Aorta (tissue), 5 donors: ENCODE measurements at regions not wholly inside any gene's neighbourhood (a gene's known extent, or its start where the extent isn't known, plus 50 kb on each side); places are given as distances from the start of the nearest gene placed in this dataset.
"Not testable (repeated sequence)": the region's sequence is repeated elsewhere in the genome, so short reads cannot be mapped to it uniquely, and the experiment has no call there.

Source experiments
- ATAC-seq: fragments of 200-7000 bp; cut with Tn5 transposase; one replicate; pipeline ENCODE4 v1.9.1; 2022; ENCODE audit warnings: moderate library complexity; ENCODE audit not compliant: low FRiP score
- DNase-seq, 2 donors: peaks; one replicate each; pipeline ENCODE4 v3.0.0-alpha.2; 2020
- H3K27ac ChIP-seq, 2 donors: one replicate each; pipeline ENCODE4 v1.5.1; 2013; ENCODE audit warnings: low read length in 2 of 2, mild to moderate bottlenecking in 2 of 2, moderate library complexity in 2 of 2, control low read depth in 1 of 2, inconsistent platforms in 1 of 2, low read depth in 1 of 2
- H3K27me3 ChIP-seq, 2 donors: one replicate each; pipeline ENCODE4 v1.6.1; 2013; ENCODE audit warnings: control low read depth in 1 of 2, low read length in 1 of 2, mild to moderate bottlenecking in 1 of 2, moderate library complexity in 1 of 2; ENCODE audit not compliant: insufficient read depth in 2 of 2, control insufficient read depth in 1 of 2
- H3K36me3 ChIP-seq, 2 donors: one replicate each; pipeline ENCODE4 v1.6.1; 2013; ENCODE audit warnings: control low read depth in 1 of 2, low read length in 1 of 2, mild to moderate bottlenecking in 1 of 2; ENCODE audit not compliant: insufficient read depth in 2 of 2, control insufficient read depth in 1 of 2
- H3K4me1 ChIP-seq, 2 donors: one replicate each; pipeline ENCODE4 v1.6.1; 2013; ENCODE audit warnings: low read length in 2 of 2, control low read depth in 1 of 2, mild to moderate bottlenecking in 1 of 2, moderate library complexity in 1 of 2; ENCODE audit not compliant: insufficient read depth in 2 of 2, control insufficient read depth in 1 of 2
- H3K4me3 ChIP-seq, 2 donors: one replicate each; pipeline ENCODE4 v1.5.1; 2013; ENCODE audit warnings: low read length in 2 of 2, control low read depth in 1 of 2, mild to moderate bottlenecking in 1 of 2
- H3K9me3 ChIP-seq: one replicate; pipeline ENCODE4 v1.6.1; 2013; ENCODE audit warnings: mild to moderate bottlenecking, low read length; ENCODE audit not compliant: control insufficient read depth
- WGBS, 2 donors: extraction: QIAGEN DNeasy Blood & Tissue Kit; methylation state at CpG; one replicate each; pipeline ENCODE4 v1.1.7; 2013; 5-methylcytosine and 5-hydroxymethylcytosine counted together
- intact Hi-C, 2 donors: fragments of 100-400 bp; cut with DNase I; formaldehyde crosslinking; loops; one replicate each; pipeline versions ENCODE4 v1.14.2 to v1.15.0; 2022
- donor health status: healthy with polysubstance abuse.
- donor health status: Bipolar disorder and iron deficiency.
- donor health status: DM: no; HTN: no; CAD: no.
- donor health status: DM: no; HTN: no; CAD: no.
- donor health status: DM: yes; HTN: yes; CAD: no.

DNA sequence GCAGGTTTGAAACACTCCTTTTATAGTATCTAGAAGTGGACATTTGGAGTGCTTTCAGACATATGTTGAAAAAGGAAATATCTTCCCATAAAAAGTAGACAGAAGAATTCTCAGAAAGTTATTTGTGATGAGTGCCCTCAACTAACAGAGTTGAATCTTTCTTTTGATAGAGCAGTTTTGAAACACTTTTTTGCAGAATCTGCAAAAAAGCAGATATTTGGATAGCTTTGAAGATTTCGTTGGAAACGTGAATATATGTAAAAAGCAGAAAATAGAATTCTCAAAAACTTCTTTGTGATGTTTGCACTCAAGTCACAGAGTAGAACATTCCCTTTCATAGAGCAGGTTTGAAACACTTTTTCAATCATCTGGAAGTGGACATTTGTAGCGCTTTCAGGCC, 676.4 kb upstream of the ZNF337 start:
- 68 to 71% methylated on average over 3 of the region's 3 CpGs for WGBS, 2 donors
- intact Hi-C loops, H3K9me3 ChIP-seq, H3K4me3 ChIP-seq, H3K36me3 ChIP-seq, ATAC-seq, H3K4me1 ChIP-seq, H3K27me3 ChIP-seq, DNase-seq, H3K27ac ChIP-seq: not testable (repeated sequence)

DNA sequence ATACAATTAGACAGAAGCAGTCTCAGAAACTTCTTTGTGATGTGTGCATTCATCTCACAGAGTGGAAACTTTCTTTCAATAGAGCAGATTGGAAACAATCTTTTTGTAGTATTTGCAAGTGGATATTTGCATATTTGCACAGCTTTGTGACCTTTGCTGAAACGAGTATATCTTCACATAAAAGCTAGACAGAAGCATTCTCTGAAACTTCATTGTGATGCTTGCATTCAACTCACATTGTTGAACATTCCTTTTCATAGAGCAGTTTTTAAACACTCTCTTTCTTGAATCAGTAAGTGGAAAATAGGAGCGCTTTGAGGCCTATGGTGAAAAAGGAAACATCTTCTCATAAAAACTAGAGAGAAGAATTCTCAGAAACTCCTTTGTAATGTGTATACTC, 657.9 kb upstream of the ZNF337 start:
- Histone ChIP-seq H3K4me3 (no peak overlapping the region), H3K27me3 (no peaks in the 10 kb centered on the region), H3K9me3 (no peaks in the 10 kb centered on the region), H3K27ac (no peak overlapping the region), H3K4me1 (no peaks in the 10 kb centered on the region), H3K36me3 (no peaks in the 10 kb centered on the region)
- no peak for DNase-seq
- 68 to 76% methylated on average over 2 of the region's 2 CpGs for WGBS, 2 donors
- intact Hi-C loops = no loop called here
- no peak for ATAC-seq

DNA sequence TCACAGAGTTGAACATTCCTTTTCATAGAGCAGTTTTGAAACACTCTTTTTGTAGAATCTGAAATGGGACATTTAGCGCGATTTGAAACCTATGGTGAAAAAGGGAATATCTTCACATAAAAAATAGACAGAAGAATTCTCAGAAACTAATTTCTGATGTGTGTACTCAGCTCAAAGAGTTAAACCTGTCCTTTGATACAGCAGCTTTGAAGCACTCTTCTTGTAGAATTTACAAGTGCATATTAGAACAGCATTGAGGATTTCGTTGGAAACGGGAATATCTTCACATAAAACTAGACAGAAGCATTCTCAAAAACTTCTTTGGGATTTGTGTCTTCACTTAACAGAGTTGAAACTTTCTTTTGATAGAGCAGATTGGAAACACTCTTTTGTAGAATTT, 650.7 kb upstream of the ZNF337 start:
- ATAC-seq (no peak), DNase-seq (no peak)
- no peak overlapping the region for H3K4me3 ChIP-seq
- no peaks in the 10 kb centered on the region for H3K27me3 ChIP-seq
- intact Hi-C loops = no loop called here
- WGBS, 2 donors = 94 to 95% methylated on average over 4 of the region's 4 CpGs
- H3K36me3 ChIP-seq = no peaks in the 10 kb centered on the region
- no peaks in the 10 kb centered on the region for H3K9me3 ChIP-seq
- no peak overlapping the region for H3K27ac ChIP-seq
- H3K4me1 ChIP-seq = no peaks in the 10 kb centered on the region

DNA sequence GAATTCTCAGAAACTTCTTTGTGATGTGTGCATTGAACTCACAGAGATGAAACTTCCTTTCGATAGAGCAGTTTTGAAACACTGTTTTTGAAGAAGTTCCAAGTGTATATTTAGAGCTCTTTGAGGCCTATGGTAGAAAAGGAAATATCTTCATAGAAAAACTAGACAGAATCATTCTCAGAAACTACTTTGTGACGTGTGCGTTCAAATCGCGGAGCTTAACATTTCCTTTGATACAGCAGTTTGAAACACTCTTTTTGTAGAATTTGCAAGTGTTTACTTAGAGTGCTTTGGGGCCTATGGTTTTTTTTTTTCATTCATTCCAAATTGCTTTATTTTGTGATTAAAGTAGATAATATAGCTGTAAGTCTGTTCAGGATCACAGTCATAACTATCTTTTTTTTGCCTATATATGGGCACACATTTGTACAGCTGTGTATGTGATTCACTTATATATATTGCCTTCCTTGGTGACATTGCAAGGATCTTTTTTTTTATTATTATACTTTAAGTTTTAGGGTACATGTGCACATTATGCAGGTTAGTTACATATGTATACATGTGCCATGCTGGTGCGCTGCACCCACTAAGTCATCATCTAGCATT, 643.9 kb upstream of the ZNF337 start:
- intact Hi-C loops, H3K4me1 ChIP-seq, H3K9me3 ChIP-seq, H3K27me3 ChIP-seq, H3K36me3 ChIP-seq, H3K27ac ChIP-seq, ATAC-seq, DNase-seq, H3K4me3 ChIP-seq: not testable (repeated sequence)
- 93 to 94% methylated on average over 6 of the region's 6 CpGs for WGBS, 2 donors

DNA sequence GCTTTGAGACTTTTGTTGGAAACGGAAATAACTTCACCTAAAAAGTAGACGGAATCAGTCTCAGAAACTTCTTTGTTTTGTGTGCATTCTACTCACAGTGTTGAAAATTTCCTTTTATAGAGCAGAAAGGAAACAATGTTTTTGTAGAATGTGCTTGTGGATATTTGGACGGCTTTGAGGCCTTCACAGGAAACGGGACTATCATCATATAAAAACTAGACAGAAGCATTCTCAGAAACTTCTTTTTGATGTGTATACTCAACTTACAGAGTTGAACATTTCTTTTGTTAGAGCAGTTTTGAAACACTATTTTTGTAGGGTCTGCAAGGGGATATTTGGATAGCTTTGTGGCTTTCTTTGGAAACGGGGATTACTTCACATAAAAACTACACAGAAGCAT, 627.5 kb upstream of the ZNF337 start:
- ATAC-seq = no peak

DNA sequence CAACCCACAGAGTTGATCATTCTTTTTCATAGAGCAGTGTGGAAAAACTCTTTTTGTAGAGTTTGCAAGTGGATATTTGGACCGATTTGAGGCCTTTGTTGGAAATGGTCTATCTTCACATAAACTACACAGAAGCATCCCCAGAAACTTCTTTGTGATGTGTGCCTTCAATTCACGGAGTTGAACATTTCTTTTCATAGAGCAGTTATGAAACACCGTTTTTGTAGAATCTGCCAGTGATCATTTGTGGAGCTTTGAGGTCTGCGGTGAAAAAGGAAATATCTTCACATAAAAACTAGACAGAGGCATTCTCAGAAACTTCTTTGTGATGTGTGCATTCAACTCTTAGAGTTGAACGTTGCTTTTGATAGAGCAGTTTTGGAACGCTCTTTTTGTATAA, 618.4 kb upstream of the ZNF337 start:
- intact Hi-C loops = no loop called here
- 88 to 89% methylated on average over 6 of the region's 6 CpGs for WGBS, 2 donors
- Histone ChIP-seq H3K4me3 (no peak overlapping the region), H3K36me3 (no peaks in the 10 kb centered on the region), H3K27ac (no peak overlapping the region), H3K4me1 (no peaks in the 10 kb centered on the region), H3K9me3 (no peaks in the 10 kb centered on the region), H3K27me3 (no peaks in the 10 kb centered on the region)
- DNase-seq (no peak), ATAC-seq (no peak)

More for the DNA sequence above, 627.5 kb upstream of the ZNF337 start:
- Histone ChIP-seq H3K4me3 (no peak overlapping the region), H3K4me1 (no peaks in the 10 kb centered on the region), H3K36me3 (no peaks in the 10 kb centered on the region), H3K9me3 (no peaks in the 10 kb centered on the region), H3K27me3 (no peaks in the 10 kb centered on the region), H3K27ac (no peak overlapping the region)
- intact Hi-C loops = no loop called here
- DNase-seq = no peak
- WGBS, 2 donors = 49 to 56% methylated on average over 5 of the region's 5 CpGs

DNA sequence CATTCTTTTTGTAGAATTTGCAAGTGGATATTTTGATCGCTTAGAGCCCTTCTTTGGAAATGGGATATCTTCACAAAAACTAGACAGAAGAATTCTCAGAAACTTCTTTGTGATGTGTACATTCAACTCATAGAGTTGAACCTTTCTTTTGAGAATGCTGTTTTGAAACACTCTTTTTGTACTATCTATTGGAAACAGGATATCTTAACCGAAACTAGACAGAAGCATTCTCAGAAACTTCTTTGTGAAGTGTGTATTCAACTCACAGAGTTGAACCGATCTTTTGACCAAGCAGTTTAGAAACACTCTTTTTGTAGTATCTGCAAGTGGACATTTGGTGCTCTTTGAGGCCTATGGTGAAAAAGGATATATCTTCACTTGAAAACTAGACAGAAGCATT, 613.1 kb upstream of the ZNF337 start:
- H3K36me3 ChIP-seq, intact Hi-C loops, H3K4me1 ChIP-seq, ATAC-seq, H3K27me3 ChIP-seq, H3K4me3 ChIP-seq, DNase-seq, H3K27ac ChIP-seq, H3K9me3 ChIP-seq: not testable (repeated sequence)
- WGBS, 2 donors = 92 to 94% methylated on average over 3 of the region's 3 CpGs

DNA sequence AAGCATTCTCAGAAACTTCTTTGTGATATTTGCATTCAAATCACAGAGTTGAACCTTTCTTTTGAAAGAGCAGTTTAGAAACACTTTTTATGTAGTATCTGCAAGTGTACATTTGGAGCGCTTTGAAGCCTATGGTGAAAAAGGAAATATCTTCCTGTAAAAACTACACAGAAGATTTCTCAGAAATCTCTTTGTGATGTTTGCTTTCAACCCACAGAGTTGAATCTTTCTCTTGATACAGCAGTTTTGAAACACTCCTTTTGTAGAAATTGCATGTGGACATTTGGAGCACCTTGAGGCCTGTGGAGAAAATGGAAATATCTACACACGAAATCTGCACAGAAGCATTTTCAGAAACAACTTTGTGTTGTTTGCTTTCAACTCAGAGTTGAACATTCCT, 612.3 kb upstream of the ZNF337 start:
- no peak overlapping the region for H3K27ac ChIP-seq
- H3K4me3 ChIP-seq = no peak overlapping the region
- DNase-seq = no peak
- ATAC-seq = no peak
- intact Hi-C loops = no loop called here
- H3K27me3 ChIP-seq = no peaks in the 10 kb centered on the region
- H3K4me1 ChIP-seq = no peaks in the 10 kb centered on the region
- WGBS, 2 donors = 82 to 84% methylated on average over 2 of the region's 2 CpGs
- H3K36me3 ChIP-seq = no peaks in the 10 kb centered on the region
- no peaks in the 10 kb centered on the region for H3K9me3 ChIP-seq

DNA sequence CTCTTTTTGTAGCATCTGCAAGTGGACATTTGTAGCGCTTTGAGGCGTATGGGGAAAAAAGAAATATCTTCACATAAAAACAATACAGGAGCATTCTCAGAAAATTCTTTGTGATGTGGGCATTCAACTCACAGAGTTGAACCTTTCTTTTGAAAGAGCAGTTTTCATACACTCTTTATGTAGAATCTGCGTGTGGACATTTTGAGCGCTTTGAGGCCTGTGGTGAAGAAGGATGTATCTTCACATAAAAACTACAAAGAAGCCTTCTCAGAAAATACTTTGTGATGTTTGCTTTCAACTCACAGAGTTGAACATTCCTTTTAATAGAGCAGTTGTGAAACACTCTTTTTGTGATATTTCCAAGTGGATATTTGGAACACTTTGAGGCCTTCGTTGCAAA, 598.4 kb upstream of the ZNF337 start:
- no peaks in the 10 kb centered on the region for H3K36me3 ChIP-seq
- DNase-seq (no peak), ATAC-seq (no peak)
- no peak overlapping the region for H3K4me3 ChIP-seq
- 96 to 97% methylated on average over 5 of the region's 5 CpGs for WGBS, 2 donors
- intact Hi-C loops = no loop called here
- H3K27me3 ChIP-seq = no peaks in the 10 kb centered on the region
- H3K4me1 ChIP-seq = no peaks in the 10 kb centered on the region
- no peak overlapping the region for H3K27ac ChIP-seq
- H3K9me3 ChIP-seq = no peaks in the 10 kb centered on the region
